ENCODE measurements at regions not wholly inside any gene's neighbourhood (a gene's known extent, or its start where the extent isn't known, plus 50 kb on each side); places are given as distances from the start of the nearest gene placed in this dataset.
A peak's percentile ranks its signal among the peaks of the same experiment; 100 is the strongest.

DNA sequence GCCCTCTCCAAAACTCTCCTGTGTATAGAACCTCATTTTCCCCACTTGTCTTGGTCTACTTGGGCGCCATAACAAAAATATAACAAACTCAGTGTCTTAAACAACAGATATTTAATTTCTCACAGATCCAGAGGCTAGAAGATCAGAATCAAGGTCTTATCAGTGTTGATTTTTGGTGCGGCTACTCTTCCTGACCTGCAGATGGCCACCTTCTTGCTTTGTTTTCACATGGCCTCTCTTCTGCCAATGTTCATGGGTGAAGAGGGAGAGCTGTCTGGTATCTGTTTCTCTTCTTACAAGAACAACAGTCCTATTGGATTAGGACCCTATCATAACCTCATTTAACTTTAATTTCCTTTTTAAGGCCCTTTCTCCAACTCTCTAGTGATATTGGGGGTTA lies 177.3 kb downstream of the PABPC4L start:
- TF ChIP-seq, protein P1, sequence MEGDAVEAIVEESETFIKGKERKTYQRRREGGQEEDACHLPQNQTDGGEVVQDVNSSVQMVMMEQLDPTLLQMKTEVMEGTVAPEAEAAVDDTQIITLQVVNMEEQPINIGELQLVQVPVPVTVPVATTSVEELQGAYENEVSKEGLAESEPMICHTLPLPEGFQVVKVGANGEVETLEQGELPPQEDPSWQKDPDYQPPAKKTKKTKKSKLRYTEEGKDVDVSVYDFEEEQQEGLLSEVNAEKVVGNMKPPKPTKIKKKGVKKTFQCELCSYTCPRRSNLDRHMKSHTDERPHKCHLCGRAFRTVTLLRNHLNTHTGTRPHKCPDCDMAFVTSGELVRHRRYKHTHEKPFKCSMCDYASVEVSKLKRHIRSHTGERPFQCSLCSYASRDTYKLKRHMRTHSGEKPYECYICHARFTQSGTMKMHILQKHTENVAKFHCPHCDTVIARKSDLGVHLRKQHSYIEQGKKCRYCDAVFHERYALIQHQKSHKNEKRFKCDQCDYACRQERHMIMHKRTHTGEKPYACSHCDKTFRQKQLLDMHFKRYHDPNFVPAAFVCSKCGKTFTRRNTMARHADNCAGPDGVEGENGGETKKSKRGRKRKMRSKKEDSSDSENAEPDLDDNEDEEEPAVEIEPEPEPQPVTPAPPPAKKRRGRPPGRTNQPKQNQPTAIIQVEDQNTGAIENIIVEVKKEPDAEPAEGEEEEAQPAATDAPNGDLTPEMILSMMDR (IDR thresholded peaks at IDR 0.05), result peak; percentile 28; the same call in 1 of the 2 replicates
- TF ChIP-seq RXRA (IDR thresholded peaks at IDR 0.05; ENCODE audit: borderline replicate concordance, low read depth), result no peak
